ENCODE measurements at regions not wholly inside any gene's neighbourhood (a gene's known extent, or its start where the extent isn't known, plus 50 kb on each side); places are given as distances from the start of the nearest gene placed in this dataset.

GRCh38 chr11:127268932-127269331 lies 268.4 kb upstream of the KIRREL3 start:
- FAIRE-seq (no peak), DNase-seq (ENCODE audit: insufficient read length, low spot score) (no peak)
- TF ChIP-seq CTCF (IDR thresholded peaks at IDR 0.05; ENCODE audit: insufficient read depth, missing control alignments), result no peak

GRCh38 chr11:127268521-127268920 lies 268.0 kb upstream of the KIRREL3 start:
- TF ChIP-seq CTCF (IDR thresholded peaks at IDR 0.05; ENCODE audit: insufficient read depth, missing control alignments), result no peak
- DNase-seq (ENCODE audit: insufficient read length, low spot score), result no peak
- FAIRE-seq, result no peak

- DNase-seq (ENCODE audit: insufficient read length, low spot score) (no peak), FAIRE-seq (no peak)
- TF ChIP-seq CTCF (IDR thresholded peaks at IDR 0.05; ENCODE audit: insufficient read depth, missing control alignments), result no peak
Measured at GRCh38 chr11:127259102-127259501, 258.5 kb upstream of the KIRREL3 start.

GRCh38 chr11:127255209-127255608 lies 254.6 kb upstream of the KIRREL3 start:
- no peak for TF ChIP-seq CTCF (IDR thresholded peaks at IDR 0.05; ENCODE audit: insufficient read depth, missing control alignments)
- no peak for FAIRE-seq

GRCh38 chr11:127252321-127252720 lies 251.8 kb upstream of the KIRREL3 start:
- TF ChIP-seq CTCF (IDR thresholded peaks at IDR 0.05; ENCODE audit: insufficient read depth, missing control alignments), result no peak
- no peak for FAIRE-seq
- DNase-seq (ENCODE audit: insufficient read length, low spot score), result no peak

More at GRCh38 chr11:127255209-127255608, 254.6 kb upstream of the KIRREL3 start:
- DNase-seq (ENCODE audit: insufficient read length, low spot score), result no peak

- TF ChIP-seq CTCF (IDR thresholded peaks at IDR 0.05; ENCODE audit: insufficient read depth, missing control alignments), result no peak
- FAIRE-seq, result no peak
- DNase-seq (ENCODE audit: insufficient read length, low spot score), result no peak
Measured at GRCh38 chr11:127249576-127249975, 249.0 kb upstream of the KIRREL3 start.

GRCh38 chr11:127248476-127248875 lies 247.9 kb upstream of the KIRREL3 start:
- no peak for TF ChIP-seq CTCF (IDR thresholded peaks at IDR 0.05; ENCODE audit: insufficient read depth, missing control alignments)
- no peak for FAIRE-seq
- DNase-seq (ENCODE audit: insufficient read length, low spot score), result no peak
